ENCODE measurements at regions not wholly inside any gene's neighbourhood (a gene's known extent, or its start where the extent isn't known, plus 50 kb on each side); places are given as distances from the start of the nearest gene placed in this dataset.

DNA sequence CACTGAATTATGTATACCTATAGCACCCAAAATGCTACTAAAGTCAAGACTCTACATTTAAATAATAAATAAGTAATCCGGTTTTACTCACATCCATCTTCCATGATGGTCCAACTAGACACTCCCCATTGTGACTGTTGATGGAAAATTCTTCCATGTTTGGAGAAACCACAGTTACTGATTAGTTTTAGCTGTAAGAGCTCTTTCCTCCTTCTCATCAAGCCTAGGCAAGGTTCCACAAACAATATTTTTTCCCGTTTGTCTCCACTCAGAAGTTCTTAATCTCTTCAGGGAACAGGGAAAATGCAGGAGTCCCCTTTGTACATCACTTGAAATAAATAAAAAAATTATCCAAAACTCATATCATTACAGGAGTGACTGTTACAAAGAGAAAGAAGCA is 70.7 kb upstream of the EDNRB start:
- TF ChIP-seq, protein P1, sequence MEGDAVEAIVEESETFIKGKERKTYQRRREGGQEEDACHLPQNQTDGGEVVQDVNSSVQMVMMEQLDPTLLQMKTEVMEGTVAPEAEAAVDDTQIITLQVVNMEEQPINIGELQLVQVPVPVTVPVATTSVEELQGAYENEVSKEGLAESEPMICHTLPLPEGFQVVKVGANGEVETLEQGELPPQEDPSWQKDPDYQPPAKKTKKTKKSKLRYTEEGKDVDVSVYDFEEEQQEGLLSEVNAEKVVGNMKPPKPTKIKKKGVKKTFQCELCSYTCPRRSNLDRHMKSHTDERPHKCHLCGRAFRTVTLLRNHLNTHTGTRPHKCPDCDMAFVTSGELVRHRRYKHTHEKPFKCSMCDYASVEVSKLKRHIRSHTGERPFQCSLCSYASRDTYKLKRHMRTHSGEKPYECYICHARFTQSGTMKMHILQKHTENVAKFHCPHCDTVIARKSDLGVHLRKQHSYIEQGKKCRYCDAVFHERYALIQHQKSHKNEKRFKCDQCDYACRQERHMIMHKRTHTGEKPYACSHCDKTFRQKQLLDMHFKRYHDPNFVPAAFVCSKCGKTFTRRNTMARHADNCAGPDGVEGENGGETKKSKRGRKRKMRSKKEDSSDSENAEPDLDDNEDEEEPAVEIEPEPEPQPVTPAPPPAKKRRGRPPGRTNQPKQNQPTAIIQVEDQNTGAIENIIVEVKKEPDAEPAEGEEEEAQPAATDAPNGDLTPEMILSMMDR (IDR thresholded peaks at IDR 0.05; ENCODE audit: unreplicated experiment), result no peak
- POLR2A ChIA-PET, result no interaction called here
- BruUV-seq (replicated peaks), result no TSS peak
- Mint-ChIP-seq H3K27me3 (ENCODE audit: insufficient read depth, unreplicated experiment) (no peaks in the 10 kb centered on the region), H3K27ac (ENCODE audit: low read depth, unreplicated experiment) (no peak overlapping the region), H3K4me1 (ENCODE audit: insufficient read depth, unreplicated experiment) (no peaks in the 10 kb centered on the region), H3K36me3 (ENCODE audit: insufficient read depth, unreplicated experiment) (no peaks in the 10 kb centered on the region), H3K4me3 (ENCODE audit: unreplicated experiment) (no peak overlapping the region), H3K9me3 (ENCODE audit: unreplicated experiment) (no peaks in the 10 kb centered on the region)
- CTCF ChIA-PET, result no interaction called here
- intact Hi-C loops (cut with micrococcal nuclease), result no loop called here
- no peak for DNase-seq (ENCODE audit: unreplicated experiment)

DNA sequence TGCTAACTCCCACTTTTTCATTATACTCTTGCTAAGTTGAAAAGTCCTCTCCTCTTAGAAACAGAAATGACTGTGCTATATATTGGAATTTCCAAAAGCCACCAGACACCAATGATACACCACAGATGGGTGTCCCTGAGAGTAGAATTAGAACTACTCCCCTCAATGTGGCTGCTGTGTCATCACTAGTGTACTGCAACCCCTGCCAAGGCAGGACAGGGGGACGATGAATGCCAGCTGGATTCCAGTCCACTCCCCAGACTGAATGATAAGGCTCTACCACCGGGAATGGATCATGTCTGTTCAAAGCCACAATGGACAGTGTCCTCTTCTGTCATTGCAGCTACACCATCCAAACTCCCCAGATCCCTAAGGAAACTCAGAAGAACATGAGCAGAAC is 69.7 kb upstream of the EDNRB start:
- TF ChIP-seq, protein P1 (IDR thresholded peaks at IDR 0.05; ENCODE audit: unreplicated experiment), result no peak
- BruUV-seq (replicated peaks), result no TSS peak
- H3K9me3 Mint-ChIP-seq (ENCODE audit: unreplicated experiment), result no peaks in the 10 kb centered on the region
- H3K4me1 Mint-ChIP-seq (ENCODE audit: insufficient read depth, unreplicated experiment), result no peaks in the 10 kb centered on the region
- ChIA-PET POLR2A (no interaction called here), CTCF (no interaction called here)
- H3K27me3 Mint-ChIP-seq (ENCODE audit: insufficient read depth, unreplicated experiment), result no peaks in the 10 kb centered on the region
- H3K27ac Mint-ChIP-seq (ENCODE audit: low read depth, unreplicated experiment), result no peak overlapping the region
- H3K36me3 Mint-ChIP-seq (ENCODE audit: insufficient read depth, unreplicated experiment), result no peaks in the 10 kb centered on the region
- H3K4me3 Mint-ChIP-seq (ENCODE audit: unreplicated experiment), result no peak overlapping the region
- DNase-seq (ENCODE audit: unreplicated experiment), result no peak
- intact Hi-C loops (cut with micrococcal nuclease), result no loop called here

DNA sequence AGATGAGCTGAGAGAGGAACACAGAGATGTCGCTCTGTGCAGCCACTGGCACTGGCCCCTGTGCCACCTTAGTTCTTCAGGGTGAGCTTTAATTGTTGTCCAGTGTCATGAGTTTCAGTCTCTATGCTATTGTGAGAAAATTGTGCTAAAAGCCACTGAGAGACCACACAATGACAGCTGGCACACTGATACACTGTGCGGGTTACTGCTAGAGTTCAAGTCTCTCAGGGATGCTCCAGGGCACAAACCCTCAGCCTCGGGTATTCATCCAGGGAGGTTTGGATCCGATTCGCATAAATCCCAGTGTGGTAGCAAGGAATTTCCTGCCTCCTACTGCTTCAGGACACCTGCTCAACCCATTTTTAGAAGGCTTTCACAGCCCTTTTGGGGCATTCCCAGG is 68.1 kb upstream of the EDNRB start:
- ChIA-PET CTCF (interaction anchor here (0.6 kb wide), 1 partner anchor 94 kb away, joined by 3 read pairs; no protein-coding TSS in a partner anchor), POLR2A (no interaction called here)
- Mint-ChIP-seq H3K4me3 (ENCODE audit: unreplicated experiment) (no peak overlapping the region), H3K9me3 (ENCODE audit: unreplicated experiment) (no peaks in the 10 kb centered on the region), H3K27ac (ENCODE audit: low read depth, unreplicated experiment) (no peak overlapping the region), H3K4me1 (ENCODE audit: insufficient read depth, unreplicated experiment) (no peaks in the 10 kb centered on the region), H3K36me3 (ENCODE audit: insufficient read depth, unreplicated experiment) (no peaks in the 10 kb centered on the region), H3K27me3 (ENCODE audit: insufficient read depth, unreplicated experiment) (no peaks in the 10 kb centered on the region)
- intact Hi-C loops (cut with micrococcal nuclease), result no loop called here
- no peak for DNase-seq (ENCODE audit: unreplicated experiment)
- TF ChIP-seq, protein P1 (IDR thresholded peaks at IDR 0.05; ENCODE audit: unreplicated experiment), result no peak
- BruUV-seq (replicated peaks), result no TSS peak

DNA sequence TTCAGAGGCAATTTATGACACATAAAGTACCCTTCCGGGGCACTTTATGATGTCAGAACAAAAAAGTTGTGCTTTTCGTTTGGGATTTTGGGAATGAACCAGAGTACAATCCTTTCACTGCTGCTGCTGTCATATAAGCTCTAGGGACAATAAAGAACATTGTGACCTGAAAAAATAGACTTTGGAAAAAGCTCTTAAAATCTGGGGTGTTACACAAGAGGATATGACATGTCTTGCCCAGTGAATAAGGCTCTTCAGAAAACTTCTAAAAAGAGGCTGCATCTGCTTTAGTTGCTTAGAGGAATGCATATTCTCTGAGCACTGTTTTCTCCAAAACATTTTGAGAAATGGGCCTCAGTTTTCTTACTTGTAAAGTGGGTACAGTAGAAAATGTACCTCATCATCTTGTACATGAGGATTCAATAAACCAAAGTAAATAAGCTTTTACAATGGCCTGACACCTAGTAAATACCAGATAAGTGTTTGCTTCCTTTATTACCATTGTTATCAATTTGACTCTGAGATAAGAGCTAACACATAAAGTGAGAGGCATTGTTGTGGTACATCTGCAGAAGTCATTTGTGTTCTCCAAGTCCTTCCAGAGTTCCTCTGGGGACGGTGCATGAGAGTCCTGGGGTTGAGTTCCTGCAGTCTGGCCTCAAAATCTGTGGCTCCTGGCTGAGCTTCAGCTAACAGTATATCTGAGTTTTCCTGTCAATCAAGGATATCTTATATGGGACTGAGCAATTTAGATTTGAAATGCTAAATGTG is 67.4 kb upstream of the EDNRB start:
- no TSS peak for BruUV-seq (replicated peaks)
- TF ChIP-seq, protein P1 (IDR thresholded peaks at IDR 0.05; ENCODE audit: unreplicated experiment), result no peak
- Mint-ChIP-seq H3K9me3 (ENCODE audit: unreplicated experiment) (no peaks in the 10 kb centered on the region), H3K27me3 (ENCODE audit: insufficient read depth, unreplicated experiment) (no peaks in the 10 kb centered on the region), H3K4me1 (ENCODE audit: insufficient read depth, unreplicated experiment) (no peaks in the 10 kb centered on the region), H3K27ac (ENCODE audit: low read depth, unreplicated experiment) (no peak overlapping the region), H3K36me3 (ENCODE audit: insufficient read depth, unreplicated experiment) (no peaks in the 10 kb centered on the region), H3K4me3 (ENCODE audit: unreplicated experiment) (no peak overlapping the region)
- POLR2A ChIA-PET, result no interaction called here
- intact Hi-C loops (cut with micrococcal nuclease), result no loop called here
- CTCF ChIA-PET, result interaction anchor here (0.6 kb wide), 3 partner anchors 93 to 135 kb away, joined by 3 read pairs; no protein-coding TSS in a partner anchor
- no peak for DNase-seq (ENCODE audit: unreplicated experiment)
